Colonic mucosa (tissue), 4 donors: ENCODE measurements at regions not wholly inside any gene's neighbourhood (a gene's known extent, or its start where the extent isn't known, plus 50 kb on each side); places are given as distances from the start of the nearest gene placed in this dataset.

Source experiments
- DNase-seq: peaks from one replicate; pipeline ENCODE4 v3.0.0-alpha.2; 2020
- H3K27ac ChIP-seq: fragments of 200-600 bp; one replicate; pipeline ENCODE4 v1.8.0; 2021
- H3K27me3 ChIP-seq: fragments of 200-600 bp; one replicate; pipeline ENCODE4 v1.8.0; 2021
- H3K36me3 ChIP-seq: fragments of 200-600 bp; one replicate; pipeline ENCODE4 v1.8.0; 2021
- H3K4me1 ChIP-seq: fragments of 200-600 bp; one replicate; pipeline ENCODE4 v1.8.0; 2021; ENCODE audit warnings: mild to moderate bottlenecking
- H3K4me3 ChIP-seq: fragments of 200-600 bp; one replicate; pipeline ENCODE4 v1.8.0; 2021
- H3K9ac ChIP-seq, 2 donors: one replicate each; pipeline ENCODE4 v1.7.0; 2013; ENCODE audit warnings: control low read depth in 2 of 2, low read depth in 2 of 2, low read length in 2 of 2
- H3K9me3 ChIP-seq: fragments of 200-600 bp; one replicate; pipeline ENCODE4 v1.8.0; 2021
- intact Hi-C: fragments of 100-400 bp; cut with DNase I; formaldehyde crosslinking; loops from one replicate; pipeline ENCODE4 v1.14.1; 2022
- TF ChIP-seq, protein P1 (sequence below): fragments of 200-600 bp; IDR thresholded peaks from one replicate; pipeline ENCODE4 v1.8.0; 2022; ENCODE audit warnings: antibody characterized with exemption, mild to moderate bottlenecking
- donor health status: healthy.
- donor health status: DM: no; HTN: no; CAD: no.
- donor health status: DM: no; HTN: no; CAD: no.

DNA sequence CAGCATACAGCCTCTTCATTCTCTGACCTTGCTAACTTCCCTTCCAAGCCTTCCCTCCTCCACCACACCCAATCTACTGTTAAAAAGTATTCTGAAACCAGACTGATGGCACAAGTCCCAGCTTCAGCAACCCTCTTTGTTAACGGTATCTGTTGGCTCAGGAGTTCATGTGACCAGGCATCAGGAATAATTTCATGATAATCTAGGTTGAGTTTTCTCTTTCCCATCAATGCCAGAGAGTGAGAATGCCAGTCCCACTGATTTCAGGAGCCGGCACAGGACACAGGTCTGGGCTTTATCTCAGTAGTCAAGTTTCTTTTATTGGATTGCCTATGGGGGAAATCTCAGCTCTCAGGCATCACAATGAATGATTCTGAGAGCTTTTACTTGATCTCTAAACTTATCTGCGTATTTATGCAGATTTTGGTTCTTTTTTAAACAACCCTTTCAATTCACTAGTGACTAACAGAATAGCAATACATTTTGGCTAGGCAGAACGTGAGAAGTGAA is 231.0 kb upstream of the LYZL1 start:
- no peak overlapping the region for H3K9ac ChIP-seq
- H3K27ac ChIP-seq, result no peak overlapping the region
- intact Hi-C loops, result no loop called here
- no peaks in the 10 kb centered on the region for H3K36me3 ChIP-seq
- no peak for DNase-seq
- H3K4me1 ChIP-seq, result no peaks in the 10 kb centered on the region
- no peaks in the 10 kb centered on the region for H3K9me3 ChIP-seq
- H3K27me3 ChIP-seq, result no peaks in the 10 kb centered on the region
- TF ChIP-seq, protein P1, sequence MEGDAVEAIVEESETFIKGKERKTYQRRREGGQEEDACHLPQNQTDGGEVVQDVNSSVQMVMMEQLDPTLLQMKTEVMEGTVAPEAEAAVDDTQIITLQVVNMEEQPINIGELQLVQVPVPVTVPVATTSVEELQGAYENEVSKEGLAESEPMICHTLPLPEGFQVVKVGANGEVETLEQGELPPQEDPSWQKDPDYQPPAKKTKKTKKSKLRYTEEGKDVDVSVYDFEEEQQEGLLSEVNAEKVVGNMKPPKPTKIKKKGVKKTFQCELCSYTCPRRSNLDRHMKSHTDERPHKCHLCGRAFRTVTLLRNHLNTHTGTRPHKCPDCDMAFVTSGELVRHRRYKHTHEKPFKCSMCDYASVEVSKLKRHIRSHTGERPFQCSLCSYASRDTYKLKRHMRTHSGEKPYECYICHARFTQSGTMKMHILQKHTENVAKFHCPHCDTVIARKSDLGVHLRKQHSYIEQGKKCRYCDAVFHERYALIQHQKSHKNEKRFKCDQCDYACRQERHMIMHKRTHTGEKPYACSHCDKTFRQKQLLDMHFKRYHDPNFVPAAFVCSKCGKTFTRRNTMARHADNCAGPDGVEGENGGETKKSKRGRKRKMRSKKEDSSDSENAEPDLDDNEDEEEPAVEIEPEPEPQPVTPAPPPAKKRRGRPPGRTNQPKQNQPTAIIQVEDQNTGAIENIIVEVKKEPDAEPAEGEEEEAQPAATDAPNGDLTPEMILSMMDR, result no peak
- H3K4me3 ChIP-seq, result no peak overlapping the region

DNA sequence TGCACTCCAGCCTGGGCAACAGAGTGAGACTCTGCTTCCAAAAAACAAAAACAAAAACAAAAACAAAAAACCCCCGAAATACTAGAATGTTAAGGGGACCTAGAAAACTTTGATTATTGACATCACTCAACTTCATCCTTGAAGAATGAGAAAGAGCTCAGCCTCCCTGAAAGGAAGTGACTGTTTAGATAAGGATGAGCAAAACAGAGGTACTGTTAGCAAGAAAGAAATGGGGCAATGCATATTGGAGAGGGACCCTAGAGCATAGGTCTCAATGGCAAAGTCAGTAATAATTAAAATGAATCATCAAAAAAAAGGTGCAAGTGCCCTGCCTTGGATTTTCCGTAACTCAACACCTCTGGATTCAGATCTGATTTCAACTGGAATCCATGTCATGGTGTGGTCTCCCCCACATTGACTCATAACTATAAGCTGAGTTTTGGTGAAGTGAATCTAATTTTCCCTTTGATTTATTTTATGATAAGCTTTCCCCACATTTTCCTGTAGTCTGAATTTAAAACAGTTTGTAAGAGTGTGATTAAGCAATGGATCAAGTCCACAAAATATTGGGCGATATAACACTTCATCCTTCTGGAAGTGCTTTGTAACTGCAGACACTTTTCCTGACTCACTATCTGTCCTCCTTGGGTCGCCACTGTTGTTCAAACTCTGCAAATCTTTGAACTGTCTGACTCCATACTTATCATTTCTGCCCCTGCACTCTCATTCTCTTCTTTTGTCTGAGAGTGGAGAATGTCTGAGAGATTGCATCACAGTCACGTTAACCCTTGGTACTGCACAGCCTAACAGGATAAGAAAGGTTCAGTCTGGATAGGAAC is 224.8 kb upstream of the LYZL1 start:
- H3K27me3 ChIP-seq, result no peaks in the 10 kb centered on the region
- no peak overlapping the region for H3K27ac ChIP-seq
- H3K36me3 ChIP-seq, result no peaks in the 10 kb centered on the region
- TF ChIP-seq, protein P1, result no peak
- intact Hi-C loops, result no loop called here
- H3K4me3 ChIP-seq, result no peak overlapping the region
- no peak overlapping the region for H3K9ac ChIP-seq
- H3K4me1 ChIP-seq, result no peaks in the 10 kb centered on the region
- no peak for DNase-seq
- H3K9me3 ChIP-seq, result no peaks in the 10 kb centered on the region

DNA sequence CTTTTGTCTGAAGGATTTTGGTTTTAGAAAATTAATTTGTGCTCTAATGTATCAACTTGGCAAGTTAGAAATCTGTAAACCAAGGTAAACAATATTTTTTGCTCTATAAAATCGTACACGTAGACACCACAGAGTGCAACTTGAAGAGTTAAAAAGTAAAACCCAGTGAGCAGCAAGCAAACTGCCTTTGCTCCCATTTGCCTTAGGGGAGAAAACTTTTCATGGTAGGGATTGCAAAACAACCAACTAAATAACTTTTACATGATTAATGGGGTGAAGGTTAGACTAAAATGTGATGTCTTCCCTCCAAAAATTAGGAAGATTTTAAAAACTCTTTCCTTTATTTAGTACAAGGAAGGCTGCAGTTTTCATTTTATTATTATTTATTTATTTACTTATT is 224.2 kb upstream of the LYZL1 start:
- TF ChIP-seq, protein P1, result no peak
- Histone ChIP-seq H3K4me3 (no peak overlapping the region), H3K27me3 (no peaks in the 10 kb centered on the region), H3K27ac (no peak overlapping the region), H3K4me1 (no peaks in the 10 kb centered on the region), H3K36me3 (no peaks in the 10 kb centered on the region), H3K9ac (no peak overlapping the region), H3K9me3 (no peaks in the 10 kb centered on the region)
- no peak for DNase-seq
- intact Hi-C loops, result no loop called here

DNA sequence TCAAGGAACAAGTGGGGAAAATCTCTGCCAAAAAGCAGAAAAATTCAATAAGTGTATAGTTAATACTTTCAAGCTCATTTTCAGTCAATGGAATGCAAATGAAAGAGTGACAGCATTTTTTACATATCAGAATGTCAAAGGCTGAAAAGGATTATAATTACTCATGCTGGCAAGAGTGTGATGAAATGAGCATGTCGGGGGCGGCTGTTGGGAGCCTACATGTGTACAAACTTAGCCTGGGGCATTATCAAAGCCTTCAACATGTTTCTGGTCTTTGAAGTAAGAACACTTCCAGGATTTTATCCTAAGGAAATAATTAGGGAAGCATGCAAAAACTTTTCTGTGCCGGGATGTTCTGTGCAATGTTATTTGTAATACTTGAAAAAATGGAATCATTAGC is 221.7 kb upstream of the LYZL1 start:
- Histone ChIP-seq H3K9ac (no peak overlapping the region), H3K27ac (no peak overlapping the region), H3K4me3 (no peak overlapping the region), H3K9me3 (no peaks in the 10 kb centered on the region), H3K4me1 (no peaks in the 10 kb centered on the region), H3K27me3 (no peaks in the 10 kb centered on the region), H3K36me3 (no peaks in the 10 kb centered on the region)
- intact Hi-C loops, result no loop called here
- TF ChIP-seq, protein P1, result no peak
- no peak for DNase-seq

DNA sequence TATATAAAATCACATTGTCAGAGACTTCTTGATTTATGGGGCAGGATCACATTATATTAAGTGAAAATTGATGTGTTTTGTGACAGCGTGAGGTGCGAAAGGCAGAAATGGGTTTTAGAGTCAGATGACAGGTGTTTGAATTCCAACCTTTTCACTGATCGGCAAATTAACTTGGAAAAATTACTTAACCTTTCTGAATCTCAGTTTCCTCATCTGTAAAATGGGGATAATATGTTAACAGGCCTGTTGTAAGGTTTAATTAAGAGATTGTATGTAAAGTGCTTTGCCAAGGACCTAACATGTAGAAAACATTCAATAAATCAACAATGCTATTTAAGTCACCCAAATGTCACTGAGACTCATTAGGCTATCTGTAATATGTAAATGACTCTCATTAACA is 221.2 kb upstream of the LYZL1 start:
- Histone ChIP-seq H3K4me3 (no peak overlapping the region), H3K9me3 (no peaks in the 10 kb centered on the region), H3K9ac (no peak overlapping the region), H3K36me3 (no peaks in the 10 kb centered on the region), H3K27me3 (no peaks in the 10 kb centered on the region), H3K4me1 (no peaks in the 10 kb centered on the region), H3K27ac (no peak overlapping the region)
- TF ChIP-seq, protein P1, result no peak
- intact Hi-C loops, result no loop called here
- no peak for DNase-seq
